SU-DHL-6 (cell line): ENCODE measurements at regions not wholly inside any gene's neighbourhood (a gene's known extent, or its start where the extent isn't known, plus 50 kb on each side); places are given as distances from the start of the nearest gene placed in this dataset.

ENCODE experiments used
- H2AFZ ChIP-seq: fragments of 200-600 bp; sonication (generic); 2 replicates; pipeline ENCODE4 v1.6.1; 2014; ENCODE audit warnings: low read depth, mild to moderate bottlenecking, moderate library complexity, mixed read lengths, antibody characterized with exemption, low read length; ENCODE audit not compliant: severe bottlenecking
- H3F3A ChIP-seq: fragments of 200-600 bp; shearing (Covaris generic); 2 replicates; pipeline ENCODE4 v1.6.0; 2016; ENCODE audit warnings: antibody characterized with exemption, mild to moderate bottlenecking; ENCODE audit not compliant: insufficient read depth
- H3K27ac ChIP-seq: fragments of 200-600 bp; sonication (generic); 2 replicates; pipeline ENCODE4 v1.5.1; 2016; ENCODE audit warnings: low read depth, mild to moderate bottlenecking, low read length, moderate library complexity, mixed read lengths
- H3K27me3 ChIP-seq: fragments of 200-600 bp; sonication (generic), shearing (Covaris generic); 2 replicates; pipeline ENCODE4 v1.6.0; 2014; ENCODE audit warnings: mild to moderate bottlenecking, low read length
- H3K36me3 ChIP-seq: fragments of 200-600 bp; sonication (generic); 2 replicates; pipeline ENCODE4 v1.6.1; 2014; ENCODE audit warnings: mild to moderate bottlenecking, low read length, mixed read lengths
- H3K4me2 ChIP-seq: fragments of 300-600, 200-600 bp; shearing (Covaris generic), sonication (generic); 2 replicates; pipeline ENCODE4 v1.6.0; 2014; ENCODE audit warnings: low read length, low read depth, mild to moderate bottlenecking; ENCODE audit not compliant: poor library complexity, severe bottlenecking
- H3K4me3 ChIP-seq: fragments of 200-600 bp; sonication (generic); 2 replicates; pipeline ENCODE4 v1.5.1; 2014; ENCODE audit warnings: antibody characterized with exemption, low read length, mild to moderate bottlenecking, mixed read lengths; ENCODE audit not compliant: insufficient read depth, poor library complexity, severe bottlenecking
- H3K79me2 ChIP-seq: fragments of 200-600 bp; sonication (generic); 2 replicates; pipeline ENCODE4 v1.6.1; 2014; ENCODE audit warnings: mild to moderate bottlenecking, low read length, moderate library complexity; ENCODE audit not compliant: insufficient read depth
- H3K9ac ChIP-seq: fragments of 200-600 bp; sonication (generic); 2 replicates; pipeline ENCODE4 v1.7.0; 2014; ENCODE audit warnings: mild to moderate bottlenecking, low read length
- H3K9me2 ChIP-seq: fragments of 200-600 bp; sonication (generic); replicated peaks from 2 replicates; pipeline ENCODE4 v1.6.1; 2014; ENCODE audit warnings: low read length; ENCODE audit not compliant: insufficient read depth
- H3K9me3 ChIP-seq: fragments of 200-600 bp; sonication (generic); 2 replicates; pipeline ENCODE4 v1.6.1; 2014; ENCODE audit warnings: low read length, mixed read lengths; ENCODE audit not compliant: insufficient read depth
- H4K20me1 ChIP-seq: fragments of 200-600 bp; sonication (generic); 2 replicates; pipeline ENCODE4 v1.6.1; 2014; ENCODE audit warnings: low read depth, mild to moderate bottlenecking, antibody characterized with exemption, low read length, moderate library complexity, mixed read lengths
- CTCF ChIP-seq: fragments of 200-600 bp; sonication (generic); IDR thresholded peaks from one replicate; pipeline ENCODE4 v1.5.1; 2017; ENCODE audit warnings: antibody characterized with exemption, mild to moderate bottlenecking, low read length, moderate library complexity; ENCODE audit not compliant: insufficient read depth, poor library complexity, severe bottlenecking
- EZH2phosphoT487 ChIP-seq: fragments of 200-600 bp; sonication (generic), shearing (Covaris generic); conservative IDR thresholded peaks from 2 replicates; pipeline ENCODE4 v1.6.1; 2018; ENCODE audit warnings: mild to moderate bottlenecking, antibody characterized with exemption, low read length, moderate library complexity, mixed read lengths

GRCh38 chr15:81765816-81766215 lies 280.0 kb downstream of the MEX3B start:
- Histone ChIP-seq H2AFZ (no peak overlapping the region), H3K9ac (no peak overlapping the region), H3K9me3 (no peaks in the 10 kb centered on the region), H3K9me2 (no peaks in the 10 kb centered on the region), H3K79me2 (no peaks in the 10 kb centered on the region), H3K27ac (no peak overlapping the region), H4K20me1 (no peaks in the 10 kb centered on the region), H3K4me3 (no peak overlapping the region), H3K36me3 (no peaks in the 10 kb centered on the region), H3K27me3 (no peaks in the 10 kb centered on the region), H3K4me2 (no peak overlapping the region), H3F3A (no peaks in the 10 kb centered on the region)
- TF ChIP-seq EZH2phosphoT487: no peak
- TF ChIP-seq CTCF: no peak

DNA sequence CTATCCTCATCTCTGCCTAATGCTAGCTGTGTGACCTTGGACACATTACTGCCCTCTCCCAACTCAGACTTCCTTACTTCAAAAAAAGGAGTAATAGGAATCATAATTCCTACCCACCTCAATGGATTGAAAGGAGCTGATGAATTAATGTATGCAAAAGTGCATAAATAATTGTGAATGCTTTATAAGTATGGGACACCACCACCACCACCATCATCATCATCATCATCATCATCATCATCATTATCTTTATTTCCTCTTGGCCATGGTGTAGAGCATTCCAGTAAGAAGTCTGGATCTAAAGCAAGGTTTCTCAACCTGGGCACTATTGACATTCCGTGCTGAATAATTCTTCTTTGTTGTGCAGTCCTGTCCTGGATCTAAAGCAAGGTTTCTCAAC lies 282.5 kb downstream of the MEX3B start:
- Histone ChIP-seq H3K4me3 (no peak overlapping the region), H4K20me1 (no peaks in the 10 kb centered on the region), H3K36me3 (no peaks in the 10 kb centered on the region), H3K9me3 (no peaks in the 10 kb centered on the region), H3K9ac (no peak overlapping the region), H2AFZ (no peak overlapping the region), H3K79me2 (no peaks in the 10 kb centered on the region), H3K27me3 (no peaks in the 10 kb centered on the region), H3K9me2 (no peaks in the 10 kb centered on the region), H3F3A (no peaks in the 10 kb centered on the region), H3K27ac (no peak overlapping the region), H3K4me2 (no peak overlapping the region)
- TF ChIP-seq EZH2phosphoT487 (no peak), CTCF (no peak)

DNA sequence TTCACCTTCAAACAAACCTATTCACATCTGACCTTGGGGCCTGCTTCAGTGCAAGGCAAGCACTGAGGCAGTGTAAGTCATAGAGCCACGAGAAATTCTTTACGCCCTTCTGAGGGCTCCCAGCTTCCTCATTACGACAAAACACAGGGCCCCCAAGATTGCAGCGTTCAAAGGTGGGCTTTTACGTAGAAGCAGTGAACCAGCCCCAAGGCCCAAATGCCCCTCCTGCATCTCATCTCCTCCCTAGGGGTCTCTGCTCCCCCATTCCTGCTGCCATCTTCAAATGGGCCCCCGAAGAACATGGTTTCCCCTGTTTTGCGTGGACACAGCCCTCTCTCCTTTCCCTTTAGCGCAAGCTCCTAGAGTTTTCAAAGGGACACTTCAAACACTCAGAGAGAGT lies 285.1 kb downstream of the MEX3B start:
- Histone ChIP-seq H3K4me3 (no peak overlapping the region), H3K79me2 (no peaks in the 10 kb centered on the region), H3K27me3 (no peaks in the 10 kb centered on the region), H2AFZ (no peak overlapping the region), H4K20me1 (no peaks in the 10 kb centered on the region), H3K9me2 (no peaks in the 10 kb centered on the region), H3K9me3 (no peaks in the 10 kb centered on the region), H3K4me2 (no peak overlapping the region), H3K27ac (no peak overlapping the region), H3K36me3 (no peaks in the 10 kb centered on the region), H3F3A (no peaks in the 10 kb centered on the region), H3K9ac (no peak overlapping the region)
- TF ChIP-seq EZH2phosphoT487 (no peak), CTCF (no peak)
